Fibroblast of lung (primary cell): ENCODE measurements at regions not wholly inside any gene's neighbourhood (a gene's known extent, or its start where the extent isn't known, plus 50 kb on each side); places are given as distances from the start of the nearest gene placed in this dataset.

Experiments used
- DNase-seq, 2 donors: peaks; one replicate each; pipeline versions ENCODE4 v3.0.0 to v3.0.0-alpha.2; 2010; ENCODE audit warnings: low read depth in 2 of 2
- H2AFZ ChIP-seq: 2 replicates; pipeline ENCODE4 v1.5.1; 2012; ENCODE audit warnings: low read length, control low read depth, inconsistent platforms
- H3K27ac ChIP-seq: 2 replicates; pipeline ENCODE4 v1.5.1; 2011; ENCODE audit warnings: low read length, control low read depth; ENCODE audit not compliant: insufficient read depth
- H3K27me3 ChIP-seq: 2 replicates; pipeline ENCODE4 v1.5.1; 2011; ENCODE audit warnings: mild to moderate bottlenecking, low read length; ENCODE audit not compliant: control insufficient read depth, insufficient read depth
- H3K36me3 ChIP-seq: 2 replicates; pipeline ENCODE4 v1.5.1; 2011; ENCODE audit warnings: low read length; ENCODE audit not compliant: control insufficient read depth, insufficient read depth
- H3K4me1 ChIP-seq: 2 replicates; pipeline ENCODE4 v1.5.1; 2011; ENCODE audit warnings: low read length; ENCODE audit not compliant: control insufficient read depth, insufficient read depth; ENCODE audit errors: extremely low read depth
- H3K4me2 ChIP-seq: 2 replicates; pipeline ENCODE4 v1.5.1; 2011; ENCODE audit warnings: low read length, control low read depth; ENCODE audit not compliant: insufficient read depth; ENCODE audit errors: extremely low read depth
- H3K4me3 ChIP-seq, 4 experiments: fragments of 200-600 bp in 1 of 4; sonication (generic) in 1 of 4; replicated peaks in 1 of 4; 2 replicates each; pipeline ENCODE4 v1.5.1; 2011 to 2016; ENCODE audit warnings: low read length in 4 of 4, low read depth in 3 of 4, mild to moderate bottlenecking in 3 of 4, control low read depth in 2 of 4, inconsistent platforms in 1 of 4, mixed read lengths in 1 of 4; ENCODE audit not compliant: insufficient read depth in 1 of 4; ENCODE audit errors: control extremely low read depth in 1 of 4
- H3K79me2 ChIP-seq: 2 replicates; pipeline ENCODE4 v1.5.1; 2012; ENCODE audit warnings: mild to moderate bottlenecking, low read length, inconsistent platforms; ENCODE audit not compliant: control insufficient read depth, insufficient read depth
- H3K9ac ChIP-seq: 2 replicates; pipeline ENCODE4 v1.5.1; 2011; ENCODE audit warnings: mild to moderate bottlenecking, low read length, control low read depth; ENCODE audit not compliant: insufficient read depth
- H3K9me3 ChIP-seq: 2 replicates; pipeline ENCODE4 v1.5.1; 2012; ENCODE audit warnings: low read depth, low read length; ENCODE audit not compliant: control insufficient read depth, insufficient read depth
- H4K20me1 ChIP-seq: 2 replicates; pipeline ENCODE4 v1.5.1; 2011; ENCODE audit warnings: low read length; ENCODE audit not compliant: control insufficient read depth, insufficient read depth; ENCODE audit errors: extremely low read depth
- EZH2 ChIP-seq: IDR thresholded peaks from 2 replicates; pipeline ENCODE4 v1.5.1; 2012; ENCODE audit warnings: low read length, control low read depth, mild to moderate bottlenecking; ENCODE audit errors: missing control alignments
- TF ChIP-seq, protein P1 (sequence below), 2 donors: IDR thresholded peaks in 1 of 2; conservative IDR thresholded peaks in 1 of 2; 1 replicate in 1 of 2; 2 replicates in 1 of 2; pipeline ENCODE4 v1.5.1; 2011 to 2012; ENCODE audit warnings: low read length in 2 of 2, control low read depth in 1 of 2, inconsistent platforms in 1 of 2, low read depth in 1 of 2, mild to moderate bottlenecking in 1 of 2

DNA sequence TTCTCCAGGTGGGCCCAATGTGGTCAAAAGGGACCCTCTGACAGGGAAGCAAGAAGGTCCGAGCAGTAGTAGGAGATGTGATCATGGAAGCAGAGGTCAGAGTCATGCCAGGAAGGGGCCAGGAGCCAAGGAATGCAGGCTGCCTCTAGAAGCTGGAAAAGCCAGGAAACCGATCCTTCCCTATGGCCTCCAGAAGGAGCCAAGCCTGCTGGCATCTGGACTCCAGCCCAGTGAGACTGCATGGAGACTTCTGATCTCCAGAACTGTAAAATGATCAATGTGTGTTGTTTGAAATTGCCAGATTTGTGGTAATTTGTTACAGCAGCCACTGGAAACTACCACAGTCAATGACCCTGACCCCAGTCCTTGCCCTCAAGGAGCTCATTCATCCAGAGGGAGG lies 56.8 kb upstream of the SPATA12 start:
- no peak overlapping the region for H2AFZ ChIP-seq
- no peak overlapping the region for H3K9ac ChIP-seq
- H3K27me3 ChIP-seq, result no peaks in the 10 kb centered on the region
- no peaks in the 10 kb centered on the region for H3K79me2 ChIP-seq
- DNase-seq, result no peak
- no peaks in the 10 kb centered on the region for H4K20me1 ChIP-seq
- no peaks in the 10 kb centered on the region for H3K36me3 ChIP-seq
- H3K4me3 ChIP-seq, result no peak overlapping the region
- TF ChIP-seq, protein P1, sequence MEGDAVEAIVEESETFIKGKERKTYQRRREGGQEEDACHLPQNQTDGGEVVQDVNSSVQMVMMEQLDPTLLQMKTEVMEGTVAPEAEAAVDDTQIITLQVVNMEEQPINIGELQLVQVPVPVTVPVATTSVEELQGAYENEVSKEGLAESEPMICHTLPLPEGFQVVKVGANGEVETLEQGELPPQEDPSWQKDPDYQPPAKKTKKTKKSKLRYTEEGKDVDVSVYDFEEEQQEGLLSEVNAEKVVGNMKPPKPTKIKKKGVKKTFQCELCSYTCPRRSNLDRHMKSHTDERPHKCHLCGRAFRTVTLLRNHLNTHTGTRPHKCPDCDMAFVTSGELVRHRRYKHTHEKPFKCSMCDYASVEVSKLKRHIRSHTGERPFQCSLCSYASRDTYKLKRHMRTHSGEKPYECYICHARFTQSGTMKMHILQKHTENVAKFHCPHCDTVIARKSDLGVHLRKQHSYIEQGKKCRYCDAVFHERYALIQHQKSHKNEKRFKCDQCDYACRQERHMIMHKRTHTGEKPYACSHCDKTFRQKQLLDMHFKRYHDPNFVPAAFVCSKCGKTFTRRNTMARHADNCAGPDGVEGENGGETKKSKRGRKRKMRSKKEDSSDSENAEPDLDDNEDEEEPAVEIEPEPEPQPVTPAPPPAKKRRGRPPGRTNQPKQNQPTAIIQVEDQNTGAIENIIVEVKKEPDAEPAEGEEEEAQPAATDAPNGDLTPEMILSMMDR (conservative IDR thresholded peaks at IDR 0.05 in 1 of 2, IDR thresholded peaks at IDR 0.05 in 1 of 2; ENCODE audit: low read depth in 1 of 2, low read length in 2 of 2), result no peak
- no peak for TF ChIP-seq EZH2
- H3K4me1 ChIP-seq, result peaks cover 13% of the 10 kb centered on the region
- no peak overlapping the region for H3K27ac ChIP-seq
- H3K4me2 ChIP-seq, result no peak overlapping the region
- no peaks in the 10 kb centered on the region for H3K9me3 ChIP-seq

DNA sequence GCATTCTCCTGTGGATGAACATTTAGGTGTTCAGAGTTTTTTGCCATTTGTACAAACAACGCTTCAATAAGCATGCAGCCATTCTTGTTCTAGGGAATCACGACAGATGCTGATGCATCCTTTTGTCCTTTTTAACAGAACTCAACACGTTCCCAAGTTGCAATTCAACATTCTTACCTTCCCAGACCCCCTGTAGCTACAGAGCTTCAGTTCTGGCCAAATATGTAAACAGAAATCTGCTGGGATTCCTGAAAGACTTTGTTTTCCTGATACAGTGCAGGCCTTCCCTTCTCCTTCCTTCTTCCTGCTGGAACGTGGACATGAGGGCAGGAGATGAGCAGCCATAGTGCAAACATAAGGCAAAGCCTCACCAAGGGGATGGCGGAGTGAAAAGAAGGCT lies 59.1 kb upstream of the SPATA12 start:
- Histone ChIP-seq H3K9me3 (no peaks in the 10 kb centered on the region), H2AFZ (no peak overlapping the region), H3K27me3 (no peaks in the 10 kb centered on the region), H3K4me1 (no peaks in the 10 kb centered on the region), H3K4me2 (no peak overlapping the region), H4K20me1 (no peaks in the 10 kb centered on the region), H3K27ac (no peak overlapping the region), H3K36me3 (no peaks in the 10 kb centered on the region), H3K79me2 (no peaks in the 10 kb centered on the region), H3K9ac (no peak overlapping the region), H3K4me3 (no peak overlapping the region)
- DNase-seq, result no peak
- no peak for TF ChIP-seq EZH2
- TF ChIP-seq, protein P1 (conservative IDR thresholded peaks at IDR 0.05 in 1 of 2, IDR thresholded peaks at IDR 0.05 in 1 of 2; ENCODE audit: low read depth in 1 of 2, low read length in 2 of 2), result no peak

DNA sequence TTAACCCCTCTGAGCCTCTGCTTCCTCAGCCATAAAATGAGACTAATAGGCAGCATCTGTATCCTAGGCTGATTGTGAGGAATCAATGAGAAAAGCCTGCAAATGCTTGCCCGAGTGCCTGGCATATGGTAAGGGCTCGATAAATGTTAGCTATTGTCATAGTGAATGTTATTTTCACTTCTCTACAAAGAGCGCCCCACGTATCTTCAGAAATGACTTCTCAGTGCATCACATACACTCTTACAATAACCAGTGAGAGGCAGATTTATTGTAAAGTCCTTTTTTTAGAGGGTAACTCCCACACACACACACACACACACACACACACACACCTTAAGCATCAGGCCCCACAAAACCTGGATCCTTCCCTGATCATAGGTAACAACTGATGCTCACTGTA lies 60.5 kb upstream of the SPATA12 start:
- H3K9ac ChIP-seq, result no peak overlapping the region
- TF ChIP-seq, protein P1 (conservative IDR thresholded peaks at IDR 0.05 in 1 of 2, IDR thresholded peaks at IDR 0.05 in 1 of 2; ENCODE audit: low read depth in 1 of 2, low read length in 2 of 2), result no peak
- TF ChIP-seq EZH2, result no peak

More for the DNA sequence above, 60.5 kb upstream of the SPATA12 start:
- no peak overlapping the region for H3K27ac ChIP-seq
- H3K9me3 ChIP-seq, result no peaks in the 10 kb centered on the region
- DNase-seq, result no peak
- H2AFZ ChIP-seq, result no peak overlapping the region
- H3K79me2 ChIP-seq, result no peaks in the 10 kb centered on the region
- no peak overlapping the region for H3K4me3 ChIP-seq
- H3K36me3 ChIP-seq, result no peaks in the 10 kb centered on the region
- no peaks in the 10 kb centered on the region for H3K4me1 ChIP-seq
- no peak overlapping the region for H3K4me2 ChIP-seq
- H4K20me1 ChIP-seq, result no peaks in the 10 kb centered on the region
- no peaks in the 10 kb centered on the region for H3K27me3 ChIP-seq
